ENCODE measurements at regions not wholly inside any gene's neighbourhood (a gene's known extent, or its start where the extent isn't known, plus 50 kb on each side); places are given as distances from the start of the nearest gene placed in this dataset.

DNA sequence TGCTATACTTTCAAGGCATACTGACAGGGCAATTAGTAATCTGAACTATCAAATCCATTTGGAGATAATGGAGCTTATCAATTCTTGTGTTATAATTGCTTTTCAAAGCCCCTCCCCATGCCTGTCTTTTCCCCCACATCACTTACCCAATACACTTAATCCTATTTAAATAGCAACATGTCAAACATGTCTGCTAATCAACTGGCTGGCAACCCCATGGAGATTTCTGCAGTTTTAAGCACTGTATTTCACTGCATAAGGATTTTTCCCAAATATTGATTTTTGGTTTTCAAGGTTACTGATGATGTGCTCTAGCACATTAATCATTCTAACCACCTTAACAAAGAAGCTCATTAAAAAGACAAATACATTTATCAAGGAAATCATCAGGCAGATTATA is 800.3 kb downstream of the PLA2G4A start:
- H3K9me3 Mint-ChIP-seq = peaks cover 10% of the 10 kb centered on the region
- no peaks in the 10 kb centered on the region for H3K27me3 Mint-ChIP-seq (ENCODE audit: low read depth)
- H3K4me3 Mint-ChIP-seq = no peak overlapping the region
- no peak overlapping the region for H3K27ac Mint-ChIP-seq
- H3K4me1 Mint-ChIP-seq (ENCODE audit: low read depth) = no peaks in the 10 kb centered on the region
- no peaks in the 10 kb centered on the region for H3K36me3 Mint-ChIP-seq (ENCODE audit: low read depth)

DNA sequence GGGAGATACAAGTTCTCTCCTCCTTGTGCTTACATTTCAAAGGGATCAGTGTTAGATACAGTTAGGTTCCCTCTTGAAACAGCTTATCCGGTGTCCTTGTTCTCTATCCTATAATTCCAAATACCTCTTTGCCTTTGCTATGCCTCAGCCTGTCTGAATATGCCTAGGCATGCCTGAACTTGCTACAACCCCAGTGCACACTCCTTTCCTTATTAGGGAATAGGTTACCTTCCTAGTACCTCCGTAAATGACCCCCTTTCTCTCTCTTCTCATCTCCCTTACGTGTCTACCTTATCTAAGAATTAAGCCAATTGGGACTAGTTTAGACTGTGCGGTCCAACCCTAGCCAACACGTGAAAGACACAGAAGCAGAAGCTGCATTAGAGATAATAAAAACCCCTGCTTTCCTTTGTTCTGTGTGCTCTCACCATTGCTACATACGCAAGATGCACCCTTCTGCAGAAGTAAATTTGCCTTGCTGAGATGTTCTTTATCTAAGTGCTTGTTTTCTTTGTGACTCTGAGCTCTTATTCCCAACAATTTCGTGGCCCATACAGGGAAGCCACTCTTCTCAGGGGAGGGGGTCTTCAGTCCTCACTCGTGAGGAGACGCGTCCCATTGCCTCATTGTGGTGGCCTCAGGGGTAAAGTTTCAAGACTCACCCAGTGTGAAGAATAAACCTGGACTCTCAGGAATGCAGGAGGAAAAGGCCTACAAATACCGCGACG is 802.1 kb downstream of the PLA2G4A start:
- H3K36me3 Mint-ChIP-seq (ENCODE audit: low read depth) = no peaks in the 10 kb centered on the region
- peaks cover 16% of the 10 kb centered on the region for H3K9me3 Mint-ChIP-seq
- H3K27ac Mint-ChIP-seq = no peak overlapping the region
- no peaks in the 10 kb centered on the region for H3K4me1 Mint-ChIP-seq (ENCODE audit: low read depth)
- no peaks in the 10 kb centered on the region for H3K27me3 Mint-ChIP-seq (ENCODE audit: low read depth)
- H3K4me3 Mint-ChIP-seq = no peak overlapping the region

DNA sequence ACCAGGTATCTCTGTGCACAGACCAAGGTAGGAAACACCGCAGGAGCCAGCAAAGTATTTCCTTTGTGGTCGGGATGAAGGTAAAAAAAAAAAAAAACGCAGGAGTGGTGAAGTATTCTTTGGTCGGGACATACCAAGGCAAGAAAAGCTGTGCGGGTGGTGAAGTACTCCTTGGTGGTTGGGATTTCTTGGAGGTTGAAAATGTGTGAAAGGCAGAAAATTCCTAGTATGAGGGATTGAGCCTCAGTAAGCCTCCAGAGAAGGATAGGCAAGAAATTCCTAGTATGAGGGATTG is 802.6 kb downstream of the PLA2G4A start:
- H3K36me3 Mint-ChIP-seq (ENCODE audit: low read depth) = no peaks in the 10 kb centered on the region
- peaks cover 16% of the 10 kb centered on the region for H3K9me3 Mint-ChIP-seq
- H3K4me3 Mint-ChIP-seq = no peak overlapping the region
- H3K27ac Mint-ChIP-seq = no peak overlapping the region
- no peaks in the 10 kb centered on the region for H3K4me1 Mint-ChIP-seq (ENCODE audit: low read depth)
- H3K27me3 Mint-ChIP-seq (ENCODE audit: low read depth) = no peaks in the 10 kb centered on the region

DNA sequence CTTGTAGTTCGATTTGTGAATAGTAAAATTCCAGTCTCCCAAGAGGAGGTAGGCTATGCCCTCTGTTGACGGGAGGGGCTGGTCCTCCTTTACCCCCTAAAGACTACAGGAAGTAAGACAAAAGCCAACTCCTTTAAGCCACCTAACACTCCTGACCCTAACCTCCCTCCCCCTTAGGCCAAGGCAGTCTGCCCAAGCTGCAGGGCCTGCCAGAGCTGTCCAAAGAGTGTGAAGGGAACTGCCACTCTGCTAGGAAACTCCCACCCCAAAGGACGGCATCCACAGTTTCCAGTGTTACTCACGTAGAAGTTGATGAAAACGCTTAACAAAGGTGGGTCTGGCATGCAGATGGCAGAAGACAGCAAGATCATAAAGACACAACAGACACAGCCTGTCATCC is 803.2 kb downstream of the PLA2G4A start:
- Mint-ChIP-seq H3K4me1 (ENCODE audit: low read depth) (no peaks in the 10 kb centered on the region), H3K27ac (no peak overlapping the region), H3K36me3 (ENCODE audit: low read depth) (no peaks in the 10 kb centered on the region), H3K9me3 (peaks cover 13% of the 10 kb centered on the region), H3K4me3 (no peak overlapping the region), H3K27me3 (ENCODE audit: low read depth) (no peaks in the 10 kb centered on the region)

DNA sequence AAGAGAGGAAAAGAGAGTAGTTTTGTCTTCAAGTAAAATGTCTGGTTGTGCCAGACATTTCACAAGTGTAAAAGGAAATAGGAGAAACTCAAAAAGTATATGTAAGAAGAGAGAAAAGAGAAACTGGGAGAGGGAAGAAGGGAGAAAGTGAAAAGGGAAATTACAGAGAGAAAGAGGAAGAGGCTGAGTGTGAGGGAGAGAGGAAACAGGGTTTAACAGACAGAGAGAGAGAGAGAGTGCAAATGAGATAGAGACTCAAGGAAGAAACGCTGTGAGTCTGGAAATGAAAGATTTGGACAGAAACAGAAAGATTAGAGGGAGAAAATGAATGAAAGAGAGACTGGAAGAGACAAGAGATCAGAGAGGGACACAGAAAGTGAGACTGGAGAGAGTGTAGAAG is 806.2 kb downstream of the PLA2G4A start:
- no peak overlapping the region for H3K4me3 Mint-ChIP-seq

DNA sequence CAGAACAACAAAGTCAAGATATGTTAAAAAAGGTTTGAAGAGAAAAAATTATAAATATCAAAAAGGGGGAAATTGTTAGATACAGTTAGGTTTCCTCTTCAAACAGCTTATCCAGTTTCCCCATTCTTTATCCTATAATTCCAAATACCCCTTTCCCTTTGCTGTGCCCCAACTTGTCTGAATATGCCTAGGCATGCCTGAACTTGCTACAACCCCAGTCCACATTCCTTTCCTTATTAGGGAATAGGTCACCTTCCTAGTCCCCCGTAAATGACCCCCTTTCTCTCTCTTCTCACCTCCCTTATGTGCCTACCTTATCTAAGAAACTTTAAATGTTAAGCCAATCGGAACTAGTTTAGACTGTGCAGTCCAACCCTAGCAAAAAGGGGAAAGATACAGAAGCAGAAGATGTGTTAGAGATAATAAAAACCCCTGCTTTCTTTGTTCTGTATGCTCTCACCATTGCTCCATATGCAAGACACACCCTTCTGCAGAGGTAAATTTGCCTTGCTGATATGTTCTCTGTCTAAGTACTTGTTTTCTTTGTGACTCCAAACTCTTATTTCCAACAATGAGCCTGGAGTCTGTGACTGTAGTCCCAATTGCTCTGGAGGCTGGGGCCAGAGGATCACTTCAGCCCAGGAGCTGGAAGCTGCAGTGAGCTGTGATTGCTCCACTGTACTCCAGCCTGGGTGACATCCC is 810.1 kb downstream of the PLA2G4A start:
- no peaks in the 10 kb centered on the region for H3K27me3 Mint-ChIP-seq (ENCODE audit: low read depth)
- no peaks in the 10 kb centered on the region for H3K36me3 Mint-ChIP-seq (ENCODE audit: low read depth)
- H3K4me1 Mint-ChIP-seq (ENCODE audit: low read depth) = no peaks in the 10 kb centered on the region
- H3K27ac Mint-ChIP-seq = no peak overlapping the region
- H3K4me3 Mint-ChIP-seq = no peak overlapping the region
- H3K9me3 Mint-ChIP-seq = peaks cover 10% of the 10 kb centered on the region

More for the DNA sequence above, 806.2 kb downstream of the PLA2G4A start:
- no peaks in the 10 kb centered on the region for H3K36me3 Mint-ChIP-seq (ENCODE audit: low read depth)
- no peaks in the 10 kb centered on the region for H3K27me3 Mint-ChIP-seq (ENCODE audit: low read depth)
- H3K27ac Mint-ChIP-seq = no peak overlapping the region
- no peaks in the 10 kb centered on the region for H3K4me1 Mint-ChIP-seq (ENCODE audit: low read depth)
- H3K9me3 Mint-ChIP-seq = peaks cover 16% of the 10 kb centered on the region

DNA sequence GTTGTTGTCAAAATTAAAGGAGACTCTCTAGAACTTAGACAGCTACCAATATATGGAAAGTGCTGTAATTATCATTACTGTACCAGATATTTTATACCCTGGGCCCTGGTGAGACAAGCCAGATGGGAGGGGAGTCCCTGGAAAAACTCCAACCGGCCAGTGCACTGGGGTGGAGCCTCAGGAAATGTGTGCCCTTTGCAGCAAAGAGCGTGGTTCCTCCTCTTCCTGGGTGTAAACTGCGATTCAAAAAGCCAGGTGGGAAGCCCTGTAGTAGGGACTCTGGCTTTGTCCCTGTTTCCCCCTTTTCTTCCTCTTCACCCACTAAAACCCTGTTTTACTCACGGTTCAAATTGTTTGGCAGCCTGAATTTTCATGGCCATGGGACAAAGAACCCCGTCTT is 812.3 kb downstream of the PLA2G4A start:
- no peaks in the 10 kb centered on the region for H3K27me3 Mint-ChIP-seq (ENCODE audit: low read depth)
- no peaks in the 10 kb centered on the region for H3K36me3 Mint-ChIP-seq (ENCODE audit: low read depth)
- H3K27ac Mint-ChIP-seq = no peak overlapping the region
- no peak overlapping the region for H3K4me3 Mint-ChIP-seq
- H3K4me1 Mint-ChIP-seq (ENCODE audit: low read depth) = no peaks in the 10 kb centered on the region
- H3K9me3 Mint-ChIP-seq = peaks cover 3% of the 10 kb centered on the region

DNA sequence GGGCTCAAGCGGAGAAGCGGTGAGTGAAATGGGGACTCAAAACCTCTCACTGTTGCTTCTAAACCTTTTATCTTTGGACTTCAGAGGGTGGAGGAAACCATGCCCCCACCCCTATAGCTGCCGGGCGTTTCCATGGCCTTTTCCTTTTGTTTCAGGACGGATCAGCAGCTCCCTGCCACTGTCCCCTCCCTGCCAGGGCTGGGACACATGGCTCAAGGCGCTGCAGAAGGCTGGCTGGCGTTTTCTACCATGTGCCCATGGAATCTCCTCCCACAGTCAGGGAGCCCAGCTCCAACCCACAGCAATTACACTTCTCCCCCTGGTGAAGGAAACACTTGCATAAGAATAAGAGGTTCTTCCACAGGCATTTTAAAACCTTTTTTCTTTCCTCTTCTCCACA is 812.7 kb downstream of the PLA2G4A start:
- Mint-ChIP-seq H3K4me1 (ENCODE audit: low read depth) (no peaks in the 10 kb centered on the region), H3K27me3 (ENCODE audit: low read depth) (no peaks in the 10 kb centered on the region), H3K9me3 (peaks cover 3% of the 10 kb centered on the region), H3K36me3 (ENCODE audit: low read depth) (no peaks in the 10 kb centered on the region), H3K4me3 (no peak overlapping the region), H3K27ac (no peak overlapping the region)

DNA sequence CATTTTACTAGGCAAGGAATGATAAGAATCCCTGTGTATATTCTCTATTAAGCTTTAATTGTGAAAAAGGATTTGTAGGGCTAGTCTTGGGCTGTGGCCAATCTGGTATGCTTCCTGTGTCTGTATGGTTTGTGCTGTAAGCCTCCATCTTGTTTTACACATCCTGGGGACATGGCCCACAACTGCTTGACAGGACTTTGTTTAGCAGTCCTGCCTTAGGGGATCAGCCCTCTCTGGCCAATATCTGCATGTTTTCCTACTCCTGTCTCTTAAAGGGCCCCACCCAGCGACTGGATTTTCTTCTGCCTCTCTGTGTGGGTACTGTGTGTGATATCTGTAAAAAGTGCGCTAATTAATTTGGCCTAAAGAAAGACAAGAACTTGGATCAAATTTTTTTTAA is 813.2 kb downstream of the PLA2G4A start:
- Mint-ChIP-seq H3K27me3 (ENCODE audit: low read depth) (no peaks in the 10 kb centered on the region), H3K4me1 (ENCODE audit: low read depth) (no peaks in the 10 kb centered on the region), H3K27ac (no peak overlapping the region), H3K4me3 (no peak overlapping the region), H3K36me3 (ENCODE audit: low read depth) (no peaks in the 10 kb centered on the region), H3K9me3 (peaks cover 3% of the 10 kb centered on the region)

DNA sequence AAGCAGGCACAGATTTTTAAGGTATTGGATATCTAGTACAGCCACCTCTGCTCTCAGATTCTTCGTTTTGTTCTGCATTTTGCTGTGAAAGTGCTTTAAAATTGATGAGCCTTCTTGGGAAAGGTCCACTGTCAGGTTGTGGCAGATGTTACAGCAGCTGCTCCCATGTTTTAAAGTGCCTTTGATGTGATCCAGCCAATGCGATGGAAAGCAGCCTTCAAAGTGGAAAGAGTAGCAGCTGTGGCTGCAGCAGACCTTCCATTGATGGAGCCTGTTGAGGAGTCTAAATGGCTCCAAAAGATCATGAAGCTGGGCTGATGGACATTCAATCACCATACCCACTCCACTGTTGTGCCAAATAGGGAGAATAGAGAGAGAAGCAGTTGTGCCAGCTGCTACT is 816.9 kb downstream of the PLA2G4A start:
- H3K27me3 Mint-ChIP-seq (ENCODE audit: low read depth) = no peaks in the 10 kb centered on the region
- H3K4me1 Mint-ChIP-seq (ENCODE audit: low read depth) = no peaks in the 10 kb centered on the region
- H3K27ac Mint-ChIP-seq = no peak overlapping the region

DNA sequence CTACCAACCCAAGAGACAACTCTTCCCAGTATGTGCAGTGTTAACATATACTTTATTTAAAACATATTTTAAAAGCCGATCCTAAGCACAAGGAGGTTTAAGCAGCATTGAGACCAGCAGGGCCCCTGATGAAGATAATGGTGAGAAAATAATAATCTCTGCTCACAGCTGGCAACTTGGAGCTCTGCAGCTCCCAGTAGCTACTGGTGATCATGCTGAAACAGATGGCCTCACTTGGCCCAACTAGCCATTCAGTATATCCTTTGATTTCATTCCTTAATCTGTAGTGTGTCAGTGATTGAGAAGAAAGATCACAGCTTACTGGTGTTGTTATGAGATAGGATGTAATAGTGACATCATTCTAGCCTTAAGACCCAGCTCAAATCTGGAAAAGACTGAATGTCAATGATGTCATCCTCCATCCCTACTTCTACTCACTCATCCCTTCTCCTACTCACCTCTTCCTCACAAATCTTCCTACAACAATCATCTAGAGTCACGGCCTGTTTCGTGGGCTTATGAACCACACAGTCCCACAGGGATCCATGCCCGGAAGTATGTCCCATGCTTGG is 817.9 kb downstream of the PLA2G4A start:
- H3K36me3 Mint-ChIP-seq (ENCODE audit: low read depth) = no peaks in the 10 kb centered on the region
- H3K4me1 Mint-ChIP-seq (ENCODE audit: low read depth) = no peaks in the 10 kb centered on the region
- H3K27ac Mint-ChIP-seq = no peak overlapping the region
- H3K4me3 Mint-ChIP-seq = no peak overlapping the region
- H3K9me3 Mint-ChIP-seq = no peaks in the 10 kb centered on the region
- no peaks in the 10 kb centered on the region for H3K27me3 Mint-ChIP-seq (ENCODE audit: low read depth)

More for the DNA sequence above, 816.9 kb downstream of the PLA2G4A start:
- Mint-ChIP-seq H3K36me3 (ENCODE audit: low read depth) (no peaks in the 10 kb centered on the region), H3K9me3 (no peaks in the 10 kb centered on the region), H3K4me3 (no peak overlapping the region)

DNA sequence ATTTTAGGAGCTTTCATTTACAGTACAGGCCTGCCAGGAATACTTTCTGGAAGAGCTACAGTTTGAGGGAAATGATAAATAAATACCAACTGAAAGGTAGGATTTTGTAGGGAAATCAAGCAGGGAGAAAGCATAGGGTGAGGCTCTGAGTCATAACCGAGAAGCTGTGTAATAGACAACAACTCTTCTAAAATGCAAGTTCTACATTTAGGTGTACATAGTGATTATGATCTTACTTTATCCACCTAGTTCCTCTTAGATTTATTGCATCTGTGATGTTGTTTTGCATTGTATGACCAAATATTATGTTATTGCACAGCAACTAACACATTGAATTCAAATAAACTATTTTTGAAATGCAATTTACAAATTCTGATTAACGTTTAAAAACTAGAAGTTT is 819.3 kb downstream of the PLA2G4A start:
- Mint-ChIP-seq H3K27me3 (ENCODE audit: low read depth) (no peaks in the 10 kb centered on the region), H3K9me3 (no peaks in the 10 kb centered on the region)

DNA sequence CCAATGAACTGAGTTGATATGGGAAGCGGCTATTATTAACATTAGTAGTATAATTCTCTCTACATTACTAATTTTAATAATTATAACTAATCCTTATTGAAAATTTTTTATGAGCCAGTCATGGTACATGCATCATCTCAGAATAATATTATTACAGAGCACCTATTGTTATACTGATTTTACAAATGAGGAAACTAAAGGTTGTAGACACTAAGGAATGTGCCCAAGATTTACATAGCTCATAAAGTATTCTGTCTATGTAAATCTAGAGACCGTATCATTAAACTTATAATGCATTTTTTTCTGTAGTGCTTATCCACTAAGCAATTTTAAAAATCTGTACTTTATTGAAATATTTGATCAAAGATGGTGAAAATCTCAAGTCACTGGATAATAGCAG is 825.9 kb downstream of the PLA2G4A start:
- Mint-ChIP-seq H3K36me3 (ENCODE audit: low read depth) (no peaks in the 10 kb centered on the region), H3K27ac (no peak overlapping the region), H3K27me3 (ENCODE audit: low read depth) (no peaks in the 10 kb centered on the region), H3K9me3 (no peaks in the 10 kb centered on the region), H3K4me3 (no peak overlapping the region), H3K4me1 (ENCODE audit: low read depth) (no peaks in the 10 kb centered on the region)

More for the DNA sequence above, 819.3 kb downstream of the PLA2G4A start:
- no peaks in the 10 kb centered on the region for H3K4me1 Mint-ChIP-seq (ENCODE audit: low read depth)
- H3K4me3 Mint-ChIP-seq = no peak overlapping the region
- H3K36me3 Mint-ChIP-seq (ENCODE audit: low read depth) = no peaks in the 10 kb centered on the region
- no peak overlapping the region for H3K27ac Mint-ChIP-seq

DNA sequence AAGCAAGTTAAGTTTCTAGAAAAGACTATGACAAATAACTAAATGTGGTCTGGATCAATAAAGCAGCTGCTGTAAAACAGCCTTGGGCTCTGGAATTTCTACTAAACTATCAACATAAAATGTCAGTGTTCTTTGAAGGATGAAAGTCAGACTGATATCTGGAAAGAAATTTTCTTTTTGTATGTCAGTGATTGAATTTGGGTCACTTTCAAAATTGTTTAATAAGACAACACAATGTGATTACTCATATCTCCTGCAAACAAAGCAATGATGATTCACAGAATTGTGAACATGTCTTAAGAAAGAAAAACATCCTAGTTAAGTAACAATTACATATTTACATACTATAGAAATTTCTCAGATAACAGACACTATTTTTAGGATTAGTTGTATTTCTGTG is 826.4 kb downstream of the PLA2G4A start:
- H3K4me3 Mint-ChIP-seq = no peak overlapping the region
- H3K27ac Mint-ChIP-seq = no peak overlapping the region
- H3K4me1 Mint-ChIP-seq (ENCODE audit: low read depth) = no peaks in the 10 kb centered on the region
- H3K36me3 Mint-ChIP-seq (ENCODE audit: low read depth) = no peaks in the 10 kb centered on the region
- no peaks in the 10 kb centered on the region for H3K9me3 Mint-ChIP-seq
- no peaks in the 10 kb centered on the region for H3K27me3 Mint-ChIP-seq (ENCODE audit: low read depth)

DNA sequence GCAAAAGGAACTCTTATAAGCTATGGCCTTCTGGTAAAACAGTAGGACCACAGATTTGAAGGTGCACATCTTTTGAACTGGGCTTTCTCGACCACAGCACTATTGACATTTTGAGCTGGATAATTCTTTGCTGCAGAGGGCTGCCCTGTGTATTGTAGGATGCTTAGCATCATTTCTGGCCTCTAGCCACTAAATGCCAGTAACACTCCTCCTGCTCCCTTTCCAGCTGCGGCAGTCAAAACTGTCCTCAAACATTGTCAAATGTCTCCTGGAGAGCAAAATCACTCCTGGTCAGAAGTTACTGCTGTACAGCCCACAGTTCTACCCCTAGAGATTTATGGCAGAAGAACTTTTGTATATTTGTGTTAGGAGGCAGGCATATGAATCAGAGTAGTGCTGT is 836.7 kb downstream of the PLA2G4A start:
- H3K4me1 Mint-ChIP-seq (ENCODE audit: low read depth) = no peaks in the 10 kb centered on the region
- H3K9me3 Mint-ChIP-seq = no peaks in the 10 kb centered on the region
- H3K27ac Mint-ChIP-seq = no peak overlapping the region
- H3K27me3 Mint-ChIP-seq (ENCODE audit: low read depth) = no peaks in the 10 kb centered on the region
- no peaks in the 10 kb centered on the region for H3K36me3 Mint-ChIP-seq (ENCODE audit: low read depth)
- no peak overlapping the region for H3K4me3 Mint-ChIP-seq

All from T-helper 1 cell treated with Interleukin-12 subunit alpha and Interleukin-12 subunit beta and Interleukin-4 antibody, amounts not matched to agents 30 μg/mL and 1 μg/mL, for 36 hours (primary cell).